GM19372 (cell line): ENCODE measurements at regions not wholly inside any gene's neighbourhood (a gene's known extent, or its start where the extent isn't known, plus 50 kb on each side); places are given as distances from the start of the nearest gene placed in this dataset.
"Not testable (repeated sequence)": the region's sequence is repeated elsewhere in the genome, so short reads cannot be mapped to it uniquely, and the experiment has no call there.

ENCODE experiments used
- ATAC-seq: cut with Tn5 transposase; IDR thresholded peaks from one replicate; pipeline ENCODE4 v1.9.1; 2021; ENCODE audit warnings: mild to moderate bottlenecking, low read depth, moderate library complexity; ENCODE audit not compliant: unreplicated experiment

DNA sequence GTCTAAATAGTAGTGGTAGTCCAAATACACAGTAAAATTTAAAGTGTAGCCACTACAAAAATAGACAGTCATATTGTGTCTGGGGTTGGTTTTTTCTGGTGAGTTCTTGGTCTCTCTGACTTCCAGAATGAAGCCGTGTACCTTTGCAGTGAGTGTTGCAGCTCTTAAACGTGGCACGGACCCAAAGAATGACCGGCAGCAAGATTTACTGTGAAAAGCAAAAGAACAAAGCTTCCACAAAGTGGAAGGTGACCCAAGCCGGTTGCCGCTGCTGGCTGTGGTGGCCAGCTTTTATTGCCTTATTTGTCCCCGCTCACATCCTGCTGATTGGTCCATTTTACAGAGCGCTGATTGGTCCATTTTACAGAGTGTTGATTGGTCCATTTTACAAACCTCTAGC lies 188.7 kb downstream of the ZNF608 start:
- ATAC-seq: no peak

DNA sequence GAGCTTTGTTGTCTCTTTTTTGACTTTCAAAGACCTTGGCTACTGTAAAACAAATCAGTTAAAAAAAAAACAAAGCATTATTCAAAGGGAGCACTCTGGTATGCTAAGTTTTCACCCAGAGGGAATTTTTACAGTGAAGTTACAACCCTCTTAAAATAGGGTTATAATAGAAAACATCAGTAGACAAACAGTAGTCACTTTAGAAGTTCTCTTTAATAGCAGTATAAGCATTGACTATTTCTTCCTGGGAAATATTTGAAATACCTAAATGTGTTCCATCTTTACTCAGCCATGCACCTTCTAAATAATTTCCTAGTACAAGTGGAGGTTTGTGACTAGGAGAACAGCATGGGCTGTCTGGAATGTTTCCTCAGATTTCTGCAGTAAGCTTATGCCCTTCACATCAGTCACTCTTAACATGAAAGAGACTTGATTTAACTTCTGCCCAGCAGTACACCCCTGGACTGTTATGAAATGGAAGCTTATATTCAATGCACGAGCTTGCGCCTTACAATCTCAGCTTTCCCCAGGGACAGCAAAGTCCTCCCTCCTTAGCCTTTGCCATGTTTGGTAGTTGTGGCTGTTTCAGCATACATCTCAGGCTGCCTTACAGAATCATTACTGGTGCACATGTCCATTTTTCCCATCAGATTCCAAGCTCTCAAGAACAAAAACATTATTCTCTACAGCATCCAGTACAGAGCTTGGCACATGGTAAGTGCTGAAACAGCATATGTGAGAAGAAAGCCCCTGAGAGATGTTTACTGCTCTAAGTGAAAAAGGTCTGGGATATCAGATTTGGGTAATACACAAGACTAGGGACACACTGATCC lies 191.5 kb downstream of the ZNF608 start:
- ATAC-seq: no peak

DNA sequence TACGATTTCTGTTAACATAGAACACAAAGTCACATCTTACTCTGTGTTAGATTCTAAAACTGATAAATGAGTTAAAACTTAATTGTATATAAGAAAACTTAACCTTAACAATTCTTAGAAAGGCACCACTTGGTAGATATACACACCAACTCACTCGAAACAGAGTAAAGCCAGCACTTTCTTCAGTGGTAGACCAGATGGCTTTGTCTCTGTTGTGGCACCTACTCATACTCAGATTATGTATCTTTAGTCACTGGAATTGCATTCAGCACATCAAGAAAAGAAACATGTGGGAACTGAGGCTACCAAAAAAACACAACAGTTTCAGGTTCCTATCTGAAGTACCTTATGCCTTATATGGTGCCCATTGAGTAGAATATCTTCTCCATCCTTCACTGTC lies 192.5 kb downstream of the ZNF608 start:
- ATAC-seq: no peak

DNA sequence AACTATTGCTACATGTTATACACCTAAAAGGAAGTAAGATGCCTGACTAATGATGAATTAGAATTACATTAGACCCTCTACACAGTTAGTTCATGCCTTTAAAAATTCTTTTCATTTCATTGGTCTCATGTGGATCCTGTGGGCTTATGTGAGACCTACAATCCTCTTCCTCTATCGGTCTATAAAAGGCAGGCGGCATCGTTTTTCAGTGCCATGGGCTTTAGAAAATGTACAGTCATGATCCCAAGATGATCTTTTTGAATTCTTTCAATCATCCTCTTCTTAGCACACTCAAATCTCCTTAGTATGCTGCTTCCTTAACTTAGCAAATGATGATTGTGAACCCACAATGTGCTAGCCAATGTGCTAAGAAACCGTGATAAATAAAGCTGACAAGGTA lies 193.9 kb downstream of the ZNF608 start:
- no peak for ATAC-seq

DNA sequence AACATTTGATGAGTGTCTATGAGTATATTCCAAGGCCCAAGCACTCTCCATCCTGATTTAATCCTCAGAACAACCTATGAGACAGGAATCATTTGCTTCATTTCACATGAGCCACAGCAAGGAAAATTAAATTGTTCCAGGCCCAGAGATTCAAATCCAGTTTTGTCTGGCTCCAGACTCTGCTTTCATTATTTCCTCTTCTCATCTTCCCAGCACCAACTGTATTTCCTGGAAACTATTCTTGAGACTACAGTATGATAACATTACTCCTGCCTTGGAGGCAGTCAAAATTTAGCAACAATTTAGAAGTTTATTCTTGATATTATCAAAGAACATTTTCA lies 194.5 kb downstream of the ZNF608 start:
- ATAC-seq: no peak

DNA sequence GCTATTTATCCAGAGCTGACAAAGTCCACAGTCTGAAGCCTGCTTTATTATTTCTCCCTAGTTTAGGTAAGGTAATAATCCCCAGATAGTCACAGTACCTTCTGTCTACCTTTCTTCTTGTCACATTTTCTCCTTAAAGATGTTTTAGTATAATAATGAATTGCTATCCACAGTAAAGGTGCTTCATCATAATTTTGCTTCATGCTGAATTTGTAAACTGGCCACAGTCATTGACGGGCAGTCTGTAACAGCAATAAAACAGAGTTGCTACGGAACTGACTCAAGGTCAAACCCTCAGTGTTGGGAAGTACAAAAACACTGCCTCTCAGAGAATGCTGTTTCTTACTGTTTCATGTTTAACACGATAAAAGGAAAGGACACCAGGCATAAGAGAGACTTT lies 195.7 kb downstream of the ZNF608 start:
- ATAC-seq: no peak

DNA sequence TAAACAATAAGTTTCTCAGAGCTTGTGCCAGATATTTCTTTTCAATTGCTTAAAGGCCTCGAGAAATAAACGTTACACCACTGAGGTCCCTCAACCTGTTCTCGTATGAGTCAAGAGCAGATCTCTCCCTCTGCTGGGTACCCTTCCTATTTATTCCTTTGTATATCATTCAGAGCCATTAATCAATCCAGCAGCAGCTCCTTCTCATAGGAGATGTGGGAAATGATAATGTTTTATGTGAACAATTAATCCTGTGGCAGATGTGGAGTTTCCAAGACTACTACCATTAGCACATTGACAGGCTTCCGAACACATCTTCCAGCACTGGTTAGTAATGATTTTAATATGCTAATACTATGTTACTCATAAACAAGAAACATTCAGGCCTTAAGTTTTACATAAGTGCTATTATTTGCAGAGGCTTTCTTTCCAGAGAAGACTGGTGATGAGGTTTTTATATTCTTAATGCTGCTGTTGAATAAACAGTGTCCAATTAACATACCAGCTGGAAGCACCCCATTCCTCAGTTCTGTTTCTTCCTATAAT lies 196.5 kb downstream of the ZNF608 start:
- no peak for ATAC-seq

DNA sequence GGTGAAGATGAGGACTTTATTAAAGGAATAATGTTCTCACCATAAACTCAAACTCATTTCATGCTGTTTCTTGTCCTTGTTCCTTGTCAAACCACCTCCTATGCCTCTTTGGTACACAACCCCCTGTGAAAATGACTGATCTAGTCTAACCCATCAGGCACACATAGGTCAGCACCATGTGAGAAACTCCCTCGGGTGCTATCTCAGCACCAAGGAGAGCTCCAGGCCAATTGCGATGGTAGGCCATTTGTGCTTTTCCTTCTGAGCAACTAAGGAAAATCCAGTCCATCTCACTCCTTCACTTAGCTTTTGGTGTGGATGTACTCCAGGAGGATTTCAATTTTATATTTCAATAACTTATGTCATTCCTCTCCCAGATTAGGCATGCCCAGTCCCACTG lies 199.8 kb downstream of the ZNF608 start:
- no peak for ATAC-seq

DNA sequence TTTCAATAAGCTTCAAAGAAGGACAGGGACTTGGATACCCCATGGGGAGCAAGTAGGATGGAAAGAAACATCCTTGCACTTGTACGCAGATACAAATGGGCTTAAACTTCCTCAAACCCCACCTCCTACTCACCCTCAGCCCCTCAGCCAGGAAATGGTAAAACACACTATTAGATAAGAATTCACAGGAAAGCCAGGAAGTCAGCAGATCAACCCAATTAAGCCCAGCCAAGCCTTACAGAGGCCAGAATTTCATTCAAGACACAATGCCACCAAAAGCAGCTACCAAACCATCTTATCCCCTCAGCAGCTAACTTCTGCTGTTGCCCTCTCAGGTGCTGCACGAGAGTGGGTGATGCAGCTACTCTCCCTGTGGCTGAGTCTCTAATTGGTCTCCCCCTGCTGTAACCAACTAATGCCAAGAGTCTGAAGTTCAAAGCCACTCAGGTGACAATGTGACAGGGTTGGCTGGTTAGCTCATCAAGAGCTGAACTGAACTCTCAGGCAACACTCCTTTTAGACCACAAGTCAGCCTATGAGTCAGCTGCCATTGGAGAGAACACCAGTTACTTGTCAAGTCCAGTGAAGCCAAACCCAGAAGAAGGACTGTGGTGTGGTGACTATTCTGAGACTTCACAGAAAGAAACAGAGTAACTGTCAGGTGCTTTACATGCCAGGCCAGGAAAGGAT lies 201.9 kb downstream of the ZNF608 start:
- peak; percentile 68 for ATAC-seq

DNA sequence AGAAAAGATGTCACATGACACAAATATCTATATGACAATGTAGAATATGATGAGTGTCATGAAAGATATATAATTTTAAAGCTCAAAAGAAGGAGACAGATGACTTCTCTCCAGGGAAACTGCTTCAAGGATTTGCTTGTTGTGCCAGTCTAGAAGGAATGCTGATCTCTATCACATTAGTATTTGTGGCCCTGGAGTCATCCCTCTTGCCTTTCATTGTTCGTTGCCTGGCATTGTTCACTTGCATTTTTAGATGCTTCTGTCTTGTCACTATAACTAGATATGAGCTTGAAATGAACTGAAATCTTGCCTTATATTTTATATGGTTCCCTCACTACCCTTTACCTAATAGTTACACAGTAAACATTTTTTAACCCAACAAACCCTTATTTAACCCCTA lies 207.5 kb downstream of the ZNF608 start:
- ATAC-seq: no peak

DNA sequence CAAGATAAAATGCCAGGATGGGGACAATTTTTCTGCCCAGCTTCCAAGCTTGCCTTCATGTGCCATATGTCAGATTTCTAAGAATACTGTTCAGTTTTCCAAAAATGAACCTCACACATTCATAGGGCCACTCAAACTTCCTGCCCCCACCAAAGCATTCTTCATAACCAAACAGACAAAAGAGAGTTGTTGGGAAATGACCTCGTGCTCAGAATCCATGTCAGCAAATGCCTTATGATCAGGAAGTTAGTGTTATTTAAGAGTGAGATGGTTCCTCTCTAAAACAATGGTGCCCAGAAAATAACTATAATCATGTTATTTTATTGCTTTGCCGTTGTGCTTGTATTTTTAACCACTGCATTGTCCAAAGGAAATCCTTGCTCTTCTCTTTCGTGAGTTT lies 208.2 kb downstream of the ZNF608 start:
- no peak for ATAC-seq

DNA sequence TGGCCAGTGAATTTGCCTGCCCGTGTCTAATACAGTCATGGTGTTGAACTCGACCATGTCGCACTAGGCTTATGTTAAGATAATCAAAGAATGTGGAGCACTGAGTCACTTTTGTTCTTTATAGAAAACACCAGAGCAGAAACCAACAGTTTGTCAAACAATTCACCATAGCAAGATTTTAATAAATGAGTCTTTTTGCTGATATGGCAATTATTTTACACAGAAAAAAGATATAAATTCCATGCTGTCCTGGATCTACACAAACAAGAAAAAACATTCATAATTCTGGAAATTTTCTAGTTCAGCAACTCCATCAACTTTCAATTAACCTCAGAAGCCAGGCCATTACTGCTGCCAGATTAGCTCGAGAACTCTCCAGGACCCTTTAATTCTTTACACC lies 208.9 kb downstream of the ZNF608 start:
- ATAC-seq: no peak

DNA sequence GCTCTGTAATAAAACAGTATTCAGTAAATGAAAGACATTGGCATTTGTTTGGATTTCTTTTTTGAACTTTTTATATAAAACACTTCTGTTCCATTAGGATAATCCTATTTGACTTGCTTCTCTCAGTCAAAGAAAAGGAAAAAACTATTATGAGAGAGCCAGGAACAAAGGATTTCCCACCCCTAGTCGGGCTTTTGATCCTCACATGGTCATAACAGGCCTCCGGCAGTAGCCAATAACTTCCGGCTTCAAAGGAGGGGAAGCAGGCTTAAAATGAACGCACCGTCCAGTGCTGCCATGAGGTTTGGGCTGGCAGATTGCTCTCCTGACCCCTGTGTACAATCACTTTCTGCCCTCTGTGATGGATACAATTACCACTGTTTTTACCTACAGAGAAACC lies 209.3 kb downstream of the ZNF608 start:
- no peak for ATAC-seq

DNA sequence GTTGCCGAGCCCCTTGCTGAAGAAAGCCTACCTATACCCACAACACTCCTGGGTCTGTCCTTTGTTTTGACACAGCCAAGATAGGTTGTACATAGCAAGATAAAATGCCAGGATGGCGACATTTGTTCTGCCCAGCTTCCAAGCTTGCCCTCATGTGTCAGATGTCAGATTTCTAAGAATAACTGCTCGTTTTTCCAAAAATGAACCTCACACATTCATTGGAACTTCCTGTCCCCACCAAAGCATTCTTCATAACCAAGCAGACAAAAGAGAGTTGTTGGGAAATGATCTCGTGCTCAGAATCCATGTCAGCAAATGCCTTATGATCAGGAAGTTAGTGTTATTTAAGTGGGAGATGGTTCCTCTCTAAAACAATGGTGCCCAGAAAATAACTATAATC lies 210.1 kb downstream of the ZNF608 start:
- no peak for ATAC-seq

DNA sequence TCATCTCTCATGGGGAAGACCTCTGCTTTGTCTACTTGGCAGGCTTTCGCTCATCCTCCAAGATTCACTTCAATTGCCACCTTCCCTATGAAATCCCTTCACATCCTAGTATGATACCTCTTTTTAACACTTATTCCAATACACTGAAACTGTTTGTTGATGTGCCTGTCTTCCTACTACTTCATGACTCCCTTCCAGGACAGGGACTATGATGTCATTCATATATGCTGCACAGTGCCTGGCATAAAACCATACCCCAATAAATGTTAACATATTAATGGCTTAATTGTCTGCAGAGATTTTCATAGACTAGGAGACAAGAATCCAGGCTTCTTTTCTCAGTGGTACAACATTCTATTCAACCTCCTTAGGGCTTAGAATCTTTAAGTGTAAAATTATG lies 215.5 kb downstream of the ZNF608 start:
- ATAC-seq: no peak

DNA sequence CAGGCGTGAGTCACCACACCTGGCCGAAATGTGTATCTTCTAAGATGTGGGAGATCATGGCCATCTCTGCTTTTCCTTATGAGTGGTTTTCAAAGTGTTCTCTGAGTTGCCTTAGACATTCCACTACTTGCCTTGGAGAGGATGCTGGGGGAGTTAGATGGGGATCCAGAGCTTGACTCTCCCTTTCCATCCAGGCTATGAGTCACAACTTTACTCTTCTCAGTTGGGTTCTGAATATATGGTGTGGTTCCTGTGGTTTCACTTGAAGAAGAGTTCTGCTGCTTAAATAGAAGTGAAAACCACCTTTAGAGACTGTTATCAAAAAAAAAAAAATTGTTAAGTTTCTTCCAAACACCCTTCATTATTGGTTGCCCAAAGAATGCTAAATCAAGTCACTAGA lies 217.6 kb downstream of the ZNF608 start:
- no peak for ATAC-seq

DNA sequence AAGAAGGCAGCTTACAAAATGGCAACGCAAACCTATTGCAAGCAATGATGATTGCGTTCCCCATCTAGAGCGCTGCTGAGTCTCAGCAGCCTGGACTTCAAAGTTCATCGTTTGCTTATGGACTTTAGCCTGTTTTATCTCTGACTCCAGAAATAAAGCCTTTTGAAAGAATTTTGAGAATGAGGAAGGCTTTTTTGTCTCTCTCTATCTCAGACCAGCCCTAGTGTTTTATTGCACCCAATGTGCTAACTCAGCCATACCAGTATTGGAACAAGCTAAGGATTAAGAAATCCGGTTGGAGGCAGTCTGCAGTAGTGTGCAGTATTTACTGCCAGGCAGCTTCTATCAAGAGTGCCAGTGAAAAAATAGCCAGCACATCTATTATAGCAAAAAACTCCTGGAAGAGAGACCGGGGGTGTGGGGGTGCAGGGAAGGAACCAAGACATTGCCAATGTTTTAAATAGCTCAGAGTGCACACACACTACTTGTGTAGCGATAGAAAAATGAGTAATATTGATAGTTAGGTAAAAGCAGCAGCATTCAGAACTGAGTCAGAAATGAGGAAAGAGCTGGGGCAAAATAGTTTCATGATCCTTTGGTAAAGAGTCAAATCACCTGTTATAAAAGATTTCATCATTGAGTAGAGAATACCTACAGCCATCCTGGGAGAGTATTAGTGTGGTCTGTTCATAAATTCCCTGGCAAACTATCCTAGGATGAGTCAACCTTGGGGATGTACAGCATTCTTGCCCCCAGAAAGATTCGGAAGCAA lies 219.0 kb downstream of the ZNF608 start:
- no peak for ATAC-seq

DNA sequence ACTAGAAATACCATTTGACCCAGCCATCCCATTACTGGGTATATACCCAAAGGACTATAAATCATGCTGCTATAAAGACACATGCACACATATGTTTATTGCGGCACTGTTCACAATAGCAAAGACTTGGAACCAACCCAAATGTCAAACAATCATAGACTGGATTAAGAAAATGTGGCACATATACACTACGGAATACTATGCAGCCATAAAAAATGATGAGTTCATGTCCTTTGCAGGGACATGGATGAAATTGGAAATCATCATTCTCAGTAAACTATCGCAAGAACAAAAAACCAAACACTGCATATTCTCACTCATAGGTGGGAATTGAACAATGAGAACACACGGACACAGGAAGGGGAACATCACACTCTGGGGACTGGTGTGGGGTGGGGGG lies 220.4 kb downstream of the ZNF608 start:
- not testable (repeated sequence) for ATAC-seq

DNA sequence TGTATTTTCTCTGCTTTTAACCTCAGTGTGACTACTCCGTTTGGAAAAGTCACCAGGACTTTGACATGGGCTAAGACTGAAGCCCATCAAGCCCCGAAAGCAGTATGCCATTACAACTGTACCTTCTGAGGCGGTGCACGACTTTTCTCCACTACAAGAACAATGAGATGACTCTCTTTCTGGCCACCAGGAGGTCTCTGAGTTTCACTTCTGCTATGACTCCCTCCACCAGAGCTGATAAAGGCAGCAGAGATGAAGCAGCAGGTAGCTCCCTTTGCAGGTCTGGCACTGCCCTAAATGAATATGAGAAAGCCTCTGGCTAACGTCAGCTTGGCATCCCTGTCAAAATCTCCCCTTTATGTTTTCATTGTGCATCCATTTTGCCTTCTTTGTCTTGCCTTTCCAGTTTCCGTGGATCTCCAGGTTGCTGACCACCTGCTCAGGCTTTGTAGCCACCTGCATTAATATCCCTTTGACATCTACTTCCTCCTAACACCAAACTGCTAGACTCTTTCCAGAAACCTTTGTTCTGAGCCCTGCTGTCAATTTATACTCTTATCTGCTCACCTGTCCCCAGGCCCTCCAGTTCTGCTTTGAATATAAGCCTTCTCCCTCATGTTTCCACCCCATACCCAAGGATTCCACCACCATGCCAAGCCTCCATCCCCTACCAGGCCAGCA lies 221.7 kb downstream of the ZNF608 start:
- ATAC-seq: peak; percentile 84

DNA sequence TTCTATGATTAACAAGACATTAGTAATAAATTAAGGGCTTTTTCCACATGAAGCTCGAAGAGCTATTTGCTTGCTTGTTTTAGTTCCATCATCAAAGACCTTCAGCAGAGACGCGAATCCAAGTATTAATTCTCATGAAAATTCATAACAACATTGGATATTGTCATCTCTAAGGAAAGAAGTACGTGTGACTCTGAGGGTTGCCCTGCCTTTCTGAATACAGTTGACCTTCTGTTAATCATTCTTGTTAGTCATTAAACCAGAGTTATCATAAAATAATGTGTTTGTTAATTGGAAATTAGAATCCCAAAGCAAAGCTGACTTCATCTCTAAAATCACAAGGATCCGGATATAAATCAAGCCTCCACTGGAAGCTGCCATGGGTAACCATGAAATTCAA lies 222.5 kb downstream of the ZNF608 start:
- ATAC-seq: no peak

DNA sequence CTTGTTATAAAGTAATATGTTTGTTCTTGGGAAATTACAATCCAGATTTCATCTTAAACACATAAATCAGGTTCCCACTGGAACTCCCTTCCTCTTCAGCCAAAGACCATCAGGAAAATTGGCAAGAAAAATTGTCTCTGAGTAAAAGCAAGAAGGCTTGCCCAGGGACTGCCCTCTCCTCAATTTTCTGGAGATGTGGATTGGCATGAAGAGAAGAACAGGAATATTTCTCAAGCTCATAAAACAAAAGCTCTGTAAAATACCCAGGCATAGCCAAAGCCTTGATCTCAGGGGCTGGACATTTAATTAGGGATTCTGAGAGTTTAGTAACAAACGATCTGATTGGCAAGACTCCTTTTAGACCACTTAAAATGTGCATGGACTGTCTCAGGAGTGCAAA lies 223.4 kb downstream of the ZNF608 start:
- ATAC-seq: no peak
